22Rv1 (cell line): ENCODE measurements at regions not wholly inside any gene's neighbourhood (a gene's known extent, or its start where the extent isn't known, plus 50 kb on each side); places are given as distances from the start of the nearest gene placed in this dataset.

Experiments used
- H3K27ac ChIP-seq: fragments of 450-650 bp; 2 replicates; pipeline ENCODE4 v1.5.1; 2017
- ZFX ChIP-seq: fragments of 450-650 bp; IDR thresholded peaks from 2 replicates; pipeline ENCODE4 v1.6.1; 2017; ENCODE audit warnings: antibody characterized with exemption, borderline replicate concordance
- TF ChIP-seq, protein P1 (sequence below): fragments of 450-650 bp; IDR thresholded peaks from 2 replicates; pipeline ENCODE4 v1.5.1; 2017; ENCODE audit warnings: mild to moderate bottlenecking

DNA sequence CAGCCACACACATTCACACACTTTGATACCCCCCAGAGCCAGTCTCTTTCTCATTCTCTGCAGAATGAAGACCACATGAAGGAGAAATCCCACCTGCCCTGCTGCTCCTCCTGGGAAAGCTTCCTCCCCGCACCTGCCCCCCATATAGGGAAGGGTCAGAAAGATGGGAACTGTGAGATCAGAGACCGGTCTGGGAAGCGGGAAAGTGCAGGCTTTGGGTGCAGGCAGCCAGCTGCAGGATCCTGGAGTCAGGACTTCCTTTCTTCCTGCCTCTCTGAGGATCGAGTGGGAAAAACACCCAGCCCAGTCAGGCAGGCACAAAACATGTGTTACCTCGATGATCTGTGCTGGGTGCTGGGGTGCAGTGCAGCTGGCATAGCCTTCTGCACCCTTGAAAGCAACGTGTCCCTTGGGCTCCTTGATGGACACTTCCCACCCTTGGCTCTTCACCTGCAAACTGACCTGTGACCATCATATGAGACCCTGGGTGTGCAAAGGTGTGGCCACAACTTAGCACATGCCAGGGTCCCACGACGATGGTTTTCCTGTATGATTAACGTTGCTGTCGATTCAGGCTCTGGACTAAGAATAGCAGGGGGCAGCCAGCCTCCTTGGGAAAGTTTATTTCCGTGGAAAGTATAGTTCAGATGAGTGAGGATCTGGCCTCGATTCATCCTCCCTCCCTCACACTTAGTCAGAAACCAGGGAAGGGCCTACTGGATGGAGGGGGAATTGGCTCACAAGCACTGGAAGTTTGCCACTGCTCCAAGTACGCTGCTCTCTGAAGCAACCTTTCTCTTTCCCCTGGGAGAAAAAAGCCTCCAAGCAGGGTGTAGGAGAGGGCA, 105.4 kb upstream of the MED13L start:
- TF ChIP-seq ZFX, result no peak
- no peak overlapping the region for H3K27ac ChIP-seq

DNA sequence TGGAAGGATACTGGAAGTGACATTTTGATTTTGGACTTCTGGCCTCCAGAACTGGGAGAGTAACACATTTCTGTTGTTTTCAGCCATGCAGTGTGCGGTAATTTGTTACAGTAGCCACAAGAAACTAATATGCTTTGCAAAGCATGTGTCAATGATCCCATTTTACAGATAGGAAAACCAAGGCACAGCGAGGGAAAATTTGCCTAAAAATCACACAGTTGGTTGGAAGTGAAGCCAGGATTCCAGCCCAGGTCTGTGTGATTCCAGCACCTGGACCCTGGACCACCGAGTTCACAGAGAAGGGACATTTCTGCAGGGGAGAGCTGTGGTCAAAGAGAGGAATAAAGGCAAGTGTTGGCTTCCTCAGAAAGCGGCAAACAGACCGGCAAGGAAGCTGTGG, 106.7 kb upstream of the MED13L start:
- TF ChIP-seq ZFX, result no peak
- TF ChIP-seq, protein P1, sequence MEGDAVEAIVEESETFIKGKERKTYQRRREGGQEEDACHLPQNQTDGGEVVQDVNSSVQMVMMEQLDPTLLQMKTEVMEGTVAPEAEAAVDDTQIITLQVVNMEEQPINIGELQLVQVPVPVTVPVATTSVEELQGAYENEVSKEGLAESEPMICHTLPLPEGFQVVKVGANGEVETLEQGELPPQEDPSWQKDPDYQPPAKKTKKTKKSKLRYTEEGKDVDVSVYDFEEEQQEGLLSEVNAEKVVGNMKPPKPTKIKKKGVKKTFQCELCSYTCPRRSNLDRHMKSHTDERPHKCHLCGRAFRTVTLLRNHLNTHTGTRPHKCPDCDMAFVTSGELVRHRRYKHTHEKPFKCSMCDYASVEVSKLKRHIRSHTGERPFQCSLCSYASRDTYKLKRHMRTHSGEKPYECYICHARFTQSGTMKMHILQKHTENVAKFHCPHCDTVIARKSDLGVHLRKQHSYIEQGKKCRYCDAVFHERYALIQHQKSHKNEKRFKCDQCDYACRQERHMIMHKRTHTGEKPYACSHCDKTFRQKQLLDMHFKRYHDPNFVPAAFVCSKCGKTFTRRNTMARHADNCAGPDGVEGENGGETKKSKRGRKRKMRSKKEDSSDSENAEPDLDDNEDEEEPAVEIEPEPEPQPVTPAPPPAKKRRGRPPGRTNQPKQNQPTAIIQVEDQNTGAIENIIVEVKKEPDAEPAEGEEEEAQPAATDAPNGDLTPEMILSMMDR, result no peak
- H3K27ac ChIP-seq, result no peak overlapping the region

DNA sequence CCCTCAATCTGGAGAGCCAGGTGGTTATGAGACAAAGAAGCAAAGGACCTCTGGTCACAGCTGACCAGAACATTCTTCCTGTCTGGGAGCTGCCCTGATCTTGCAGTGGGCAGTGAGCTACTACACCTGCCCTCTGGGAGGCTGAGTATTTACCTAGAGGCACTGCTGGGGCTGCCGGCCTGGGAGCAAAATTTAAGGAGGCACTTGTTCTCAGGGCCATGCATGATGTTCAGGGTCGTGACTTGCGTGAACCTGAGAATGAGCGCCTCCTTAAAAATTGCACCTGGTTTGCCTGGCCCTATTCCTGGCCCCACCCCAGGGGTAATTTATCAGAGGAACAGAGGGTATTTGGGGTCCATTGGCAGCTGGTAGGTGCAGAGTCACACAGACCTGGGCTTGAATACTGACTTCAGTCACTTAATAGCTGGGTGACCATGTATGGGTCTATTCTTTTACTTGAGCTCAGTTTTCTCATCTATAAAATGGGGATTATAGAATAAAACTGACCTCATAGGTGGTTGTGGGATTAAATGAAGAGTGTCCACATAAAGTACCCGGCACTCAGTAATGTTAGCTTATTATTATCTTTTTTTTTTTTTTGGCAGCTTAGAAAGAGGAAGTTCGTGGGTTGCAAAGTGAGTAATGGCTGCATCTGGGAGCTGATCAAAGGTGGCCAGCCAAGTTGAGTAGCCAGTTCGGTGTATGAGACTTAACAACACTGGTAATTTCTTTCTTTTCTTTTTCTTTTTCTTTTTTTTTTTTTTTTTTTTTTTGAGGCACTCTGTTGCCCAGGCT, 107.4 kb upstream of the MED13L start:
- TF ChIP-seq ZFX, result no peak
- TF ChIP-seq, protein P1, result no peak
- no peak overlapping the region for H3K27ac ChIP-seq

DNA sequence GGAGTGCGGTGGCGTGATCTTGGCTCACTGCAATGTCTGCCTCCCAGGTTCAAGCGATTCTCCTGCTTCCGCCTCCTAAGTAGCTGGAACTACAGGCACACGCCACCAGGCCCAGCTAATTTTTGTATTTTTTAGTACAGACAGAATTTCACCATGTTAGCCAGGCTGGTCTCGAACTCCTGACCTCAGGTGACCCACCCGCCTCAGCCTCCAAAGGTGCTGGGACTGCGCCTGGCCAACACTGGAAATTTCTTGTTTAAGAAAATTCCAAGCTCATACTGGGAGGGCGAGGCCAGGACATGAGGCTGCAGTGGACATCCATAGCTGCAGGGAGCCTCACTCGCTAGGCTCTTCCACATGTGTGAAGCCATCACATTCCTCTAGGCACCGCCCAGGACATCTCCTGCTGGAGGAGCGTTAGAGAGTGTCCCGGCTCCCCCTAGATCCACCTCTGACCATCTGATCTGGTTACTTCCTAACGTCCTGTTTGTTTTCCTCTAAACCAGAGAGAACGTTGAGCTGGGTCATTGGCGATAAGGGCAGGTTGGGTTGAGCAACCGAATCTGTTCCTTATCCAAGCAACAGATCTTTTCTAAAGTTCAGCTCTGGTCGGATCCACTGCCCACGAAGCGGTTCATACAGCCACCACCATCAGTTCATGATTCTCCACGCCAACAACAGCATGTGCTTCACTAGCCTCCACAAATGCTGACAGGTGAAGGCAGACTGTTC, 108.2 kb upstream of the MED13L start:
- TF ChIP-seq, protein P1, result no peak
- TF ChIP-seq ZFX, result no peak
- no peak overlapping the region for H3K27ac ChIP-seq

DNA sequence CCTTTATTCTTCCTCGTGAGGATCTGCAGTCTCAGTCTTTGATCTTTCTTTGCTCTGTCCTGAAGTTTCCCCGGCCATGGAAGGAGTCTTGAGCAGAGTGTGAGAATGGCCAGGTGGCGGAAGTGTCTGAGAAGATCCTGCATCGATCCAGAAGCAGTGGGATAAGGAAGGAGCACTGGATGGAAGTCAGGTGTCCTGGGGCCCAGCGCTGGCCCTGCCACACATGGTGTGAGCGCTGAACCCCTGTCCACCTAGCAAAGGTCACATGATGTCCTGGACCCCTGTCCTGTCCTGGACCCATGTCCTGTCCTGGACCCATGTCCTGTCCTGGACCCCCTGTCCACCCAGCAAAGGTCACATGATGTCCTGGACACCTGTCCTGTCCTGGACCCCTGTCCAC, 111.8 kb upstream of the MED13L start:
- no peak for TF ChIP-seq ZFX
- TF ChIP-seq, protein P1, result no peak
- H3K27ac ChIP-seq, result no peak overlapping the region

DNA sequence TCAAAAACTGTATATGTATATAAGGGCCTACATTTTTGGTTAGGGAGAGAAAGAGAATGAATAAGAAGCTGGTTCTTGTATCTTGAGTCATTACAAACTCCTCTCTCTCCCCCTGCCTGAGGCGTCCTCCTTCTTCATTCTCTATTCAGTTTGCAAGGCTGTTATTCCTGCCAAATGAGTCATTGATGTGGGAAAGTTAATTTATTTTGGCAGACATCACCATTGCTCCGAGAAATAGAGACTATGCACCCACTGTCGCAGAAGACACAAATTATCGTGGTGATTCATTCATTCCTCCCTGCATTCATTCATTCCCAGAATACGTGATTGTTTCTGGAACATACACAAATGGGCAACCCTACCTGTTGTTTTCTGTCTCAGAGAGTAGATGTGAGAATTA, 112.5 kb upstream of the MED13L start:
- no peak overlapping the region for H3K27ac ChIP-seq
- TF ChIP-seq, protein P1, result no peak
- TF ChIP-seq ZFX, result no peak
